HG03175 (cell line): ENCODE measurements at regions not wholly inside any gene's neighbourhood (a gene's known extent, or its start where the extent isn't known, plus 50 kb on each side); places are given as distances from the start of the nearest gene placed in this dataset.
"Not testable (repeated sequence)": the region's sequence is repeated elsewhere in the genome, so short reads cannot be mapped to it uniquely, and the experiment has no call there.

Experiments used
- ATAC-seq: cut with Tn5 transposase; IDR thresholded peaks from one replicate; pipeline ENCODE4 v1.9.1; 2021; ENCODE audit warnings: mild to moderate bottlenecking, moderate library complexity; ENCODE audit not compliant: unreplicated experiment

DNA sequence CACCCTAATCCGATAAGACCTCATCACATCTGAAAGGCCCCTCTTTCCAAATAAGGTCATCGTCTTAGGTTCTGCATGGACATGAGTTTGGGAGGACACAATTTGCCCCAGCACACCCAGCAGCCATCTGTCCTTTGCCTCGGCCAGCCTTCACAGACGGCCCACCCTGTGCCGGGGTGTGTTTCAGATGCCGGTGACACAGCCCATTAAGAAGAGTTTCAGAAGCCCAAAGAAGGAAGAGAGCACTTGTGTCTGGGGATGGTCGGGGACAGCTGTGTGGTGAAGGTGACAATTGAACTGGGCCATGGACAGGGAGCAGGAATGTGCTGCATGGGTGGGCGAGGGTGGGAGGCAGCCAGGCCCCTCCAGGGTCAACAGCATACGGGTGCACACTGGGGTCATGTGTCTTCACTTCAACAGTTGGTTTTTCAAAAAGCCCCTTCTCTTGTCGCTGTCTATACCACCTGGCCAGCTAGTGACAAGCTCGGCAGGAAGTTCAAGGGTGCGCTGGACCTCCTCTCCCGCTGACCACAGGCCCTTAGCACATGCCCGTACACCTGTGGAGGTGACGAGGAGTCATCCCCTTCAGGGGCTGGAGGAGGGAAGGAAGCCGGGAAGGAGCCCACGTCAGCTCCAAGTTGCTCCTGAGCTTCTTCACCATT lies 183.1 kb downstream of the C16orf95 start:
- ATAC-seq: no peak

GRCh38 chr16:87134628-87134995 lies 182.6 kb downstream of the C16orf95 start:
- no peak for ATAC-seq

DNA sequence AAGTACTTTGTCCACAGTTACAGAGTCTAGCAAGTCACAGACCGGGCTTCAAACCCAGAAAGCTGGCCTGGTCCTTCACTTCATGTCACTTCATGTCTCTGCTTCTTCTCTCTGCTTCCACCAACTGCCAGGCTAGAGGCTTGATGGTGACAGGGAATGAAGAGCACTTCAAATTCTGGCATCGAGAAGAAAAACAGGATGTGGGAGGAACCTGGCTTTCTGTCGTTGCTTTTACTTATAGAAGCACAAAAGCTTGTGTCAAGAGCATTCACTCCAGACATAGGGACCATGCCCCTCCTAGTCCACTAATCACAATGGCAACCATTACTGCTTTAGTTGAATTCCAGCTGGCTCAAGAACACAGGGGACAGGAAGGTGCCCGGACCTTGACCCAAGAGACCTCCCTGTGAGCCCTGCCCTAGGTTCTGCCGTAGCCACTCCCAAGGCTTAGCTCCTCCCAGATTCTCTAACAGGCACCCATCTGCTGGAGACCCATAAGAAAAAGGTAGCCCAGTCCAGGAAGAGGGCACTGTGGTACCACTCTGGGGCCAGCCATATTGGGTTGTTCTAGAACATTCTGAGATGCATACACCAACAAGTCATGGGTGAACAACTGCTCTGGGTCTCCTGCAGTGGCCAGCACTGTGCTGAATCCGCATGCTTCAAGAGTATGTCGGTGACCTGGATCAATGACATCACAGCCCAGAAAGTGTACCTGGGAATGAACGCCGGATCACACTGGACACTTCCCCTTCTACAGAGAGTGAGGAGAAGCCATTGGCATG lies 181.8 kb downstream of the C16orf95 start:
- ATAC-seq: no peak

- ATAC-seq: no peak
Observed at GRCh38 chr16:87138316-87138715, 178.9 kb downstream of the C16orf95 start.

- ATAC-seq: no peak
Observed at GRCh38 chr16:87138738-87139267, 178.4 kb downstream of the C16orf95 start.

GRCh38 chr16:87140211-87141200 lies 176.7 kb downstream of the C16orf95 start:
- ATAC-seq: no peak

- no peak for ATAC-seq
Observed at GRCh38 chr16:87141402-87141801, 175.8 kb downstream of the C16orf95 start.

- no peak for ATAC-seq
Observed at GRCh38 chr16:87143661-87144121, 173.5 kb downstream of the C16orf95 start.

- no peak for ATAC-seq
Observed at GRCh38 chr16:87144232-87144631, 173.0 kb downstream of the C16orf95 start.

- ATAC-seq: no peak
Observed at GRCh38 chr16:87145181-87146176, 171.7 kb downstream of the C16orf95 start.

DNA sequence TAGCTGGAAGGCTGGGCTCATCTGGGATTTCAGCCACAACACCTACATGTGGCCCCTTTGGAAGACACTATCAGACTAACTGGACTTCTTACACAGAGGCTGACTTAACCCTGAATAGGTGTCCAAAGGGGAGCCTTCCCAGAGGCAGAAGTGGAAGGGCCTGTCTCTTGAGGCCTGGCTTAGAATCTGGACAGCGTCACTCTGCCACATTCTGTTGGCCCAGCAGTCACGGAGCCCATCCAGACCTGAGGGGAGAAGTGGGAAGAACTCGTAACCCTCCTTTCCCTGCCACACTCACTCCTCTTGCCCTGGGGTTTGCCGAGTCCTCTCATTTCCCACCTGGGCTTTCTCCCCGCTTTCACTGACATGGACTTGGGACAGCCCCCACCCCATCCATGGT lies 170.5 kb downstream of the C16orf95 start:
- ATAC-seq: no peak

GRCh38 chr16:87149051-87149450 lies 168.1 kb downstream of the C16orf95 start:
- ATAC-seq: no peak

- ATAC-seq: no peak
Observed at GRCh38 chr16:87150262-87150661, 166.9 kb downstream of the C16orf95 start.

GRCh38 chr16:87150681-87151280 lies 166.4 kb downstream of the C16orf95 start:
- ATAC-seq: no peak

GRCh38 chr16:87152221-87152755 lies 164.9 kb downstream of the C16orf95 start:
- no peak for ATAC-seq

DNA sequence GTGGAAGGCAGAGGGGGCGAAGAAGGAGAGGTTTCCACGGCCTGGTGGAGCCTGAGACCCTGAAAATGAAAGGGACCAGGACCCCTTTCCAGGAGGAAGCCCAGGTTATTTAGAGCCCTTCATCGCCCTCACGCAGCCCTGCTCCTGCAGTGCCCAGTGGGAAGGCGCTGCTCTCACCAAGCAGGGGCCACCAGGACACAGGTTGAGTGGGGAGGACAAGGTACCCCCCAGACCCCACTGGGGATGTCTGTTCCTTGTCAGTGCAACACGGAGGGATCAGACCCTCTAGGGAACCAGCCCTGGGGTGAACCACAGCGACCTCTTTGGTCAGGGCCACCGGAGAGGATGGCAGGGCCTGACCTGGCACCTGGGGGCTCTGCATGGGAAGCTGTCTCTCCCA lies 163.9 kb downstream of the C16orf95 start:
- no peak for ATAC-seq

- ATAC-seq: not testable (repeated sequence)
Observed at GRCh38 chr16:87155315-87155714, 161.9 kb downstream of the C16orf95 start.

DNA sequence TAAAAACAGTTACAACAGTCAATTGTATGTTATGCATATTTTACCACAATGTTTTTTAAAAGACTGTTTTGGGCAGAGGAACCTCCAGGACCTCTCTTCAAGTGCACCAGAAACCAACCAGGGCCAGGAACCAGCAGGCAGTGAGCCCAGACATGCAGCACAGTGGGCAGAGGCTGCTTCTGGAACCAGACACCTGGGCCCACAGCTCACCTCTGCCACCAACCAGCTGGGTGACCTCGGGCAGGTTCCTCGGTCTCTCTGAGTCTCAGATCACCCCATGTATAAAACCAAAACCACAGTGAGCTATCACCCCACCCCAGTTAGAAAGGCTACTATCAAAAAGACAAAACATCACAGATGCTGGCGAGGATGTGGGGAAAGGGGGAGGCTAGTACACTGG lies 161.0 kb downstream of the C16orf95 start:
- no peak for ATAC-seq

DNA sequence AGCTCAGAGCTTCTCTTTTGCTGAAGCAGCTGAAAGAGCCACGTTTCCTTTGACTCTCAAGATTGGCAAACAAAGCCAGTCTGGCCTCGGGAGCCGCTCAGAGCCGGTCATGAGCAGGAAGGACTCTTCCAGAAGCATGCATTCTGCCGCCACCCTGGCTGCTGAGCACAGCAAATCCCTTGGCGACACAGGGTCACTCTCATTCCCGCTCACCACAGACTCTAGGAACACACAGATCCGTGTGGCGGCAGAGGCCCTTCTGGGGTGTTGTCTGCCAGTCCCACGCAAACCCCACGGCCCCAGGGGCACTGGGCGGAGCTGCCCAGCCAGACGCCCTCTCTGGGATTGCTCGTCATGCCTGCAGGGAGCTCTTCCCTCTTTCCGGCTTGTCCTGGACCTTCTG lies 157.0 kb downstream of the C16orf95 start:
- no peak for ATAC-seq
